CD4-positive, CD25-positive, alpha-beta regulatory T cell (primary cell): ENCODE measurements at regions not wholly inside any gene's neighbourhood (a gene's known extent, or its start where the extent isn't known, plus 50 kb on each side); places are given as distances from the start of the nearest gene placed in this dataset.

Source experiments
- ATAC-seq, 2 donors: fragments of 150-1000 bp; cut with Tn5 transposase; one replicate each; pipeline ENCODE4 v1.10.0; 2021; ENCODE audit warnings: low read depth in 2 of 2, moderate number of reproducible peaks in 2 of 2, moderate library complexity in 1 of 2
- DNase-seq, 3 donors: peaks; one replicate each; pipeline versions ENCODE4 v3.0.0 to v3.0.0-alpha.2; 2012 to 2022; ENCODE audit warnings: mixed read lengths in 1 of 3
- H3K27ac ChIP-seq: one replicate; pipeline ENCODE4 v1.7.0; 2013; ENCODE audit warnings: mild to moderate bottlenecking, low read length; ENCODE audit not compliant: insufficient read depth, poor library complexity, severe bottlenecking
- H3K27me3 ChIP-seq: one replicate; pipeline ENCODE4 v1.7.0; 2013; ENCODE audit warnings: low read length; ENCODE audit not compliant: control insufficient read depth, insufficient read depth
- H3K36me3 ChIP-seq: one replicate; pipeline ENCODE4 v1.7.0; 2013; ENCODE audit warnings: mild to moderate bottlenecking, low read length, moderate library complexity; ENCODE audit not compliant: control insufficient read depth, insufficient read depth
- H3K4me1 ChIP-seq: 2 replicates; pipeline ENCODE4 v1.7.0; 2013; ENCODE audit warnings: mild to moderate bottlenecking, low read length; ENCODE audit not compliant: insufficient read depth, control insufficient read depth, poor library complexity, severe bottlenecking
- H3K4me3 ChIP-seq: one replicate; pipeline ENCODE4 v1.7.0; 2013; ENCODE audit warnings: low read depth, mild to moderate bottlenecking, low read length, moderate library complexity
- H3K9me3 ChIP-seq, 2 experiments: 1 replicate in 1 of 2; 2 replicates in 1 of 2; pipeline ENCODE4 v1.7.0; 2013; ENCODE audit warnings: low read length in 2 of 2, mild to moderate bottlenecking in 1 of 2, moderate library complexity in 1 of 2; ENCODE audit not compliant: control insufficient read depth in 2 of 2
- H3K27ac Mint-ChIP-seq, 3 donors: one replicate each; pipeline ENCODE4 v1.8.0; 2020 to 2022; ENCODE audit warnings: mild to moderate bottlenecking in 3 of 3, mixed read lengths in 3 of 3, moderate library complexity in 2 of 3
- H3K27me3 Mint-ChIP-seq: one replicate; pipeline ENCODE4 v1.8.0; 2022; ENCODE audit warnings: mild to moderate bottlenecking, mixed read lengths
- H3K36me3 Mint-ChIP-seq: one replicate; pipeline ENCODE4 v1.8.0; 2020; ENCODE audit warnings: mixed read lengths
- H3K4me1 Mint-ChIP-seq, 4 donors: one replicate each; pipeline ENCODE4 v1.8.0; 2020 to 2022; ENCODE audit warnings: mixed read lengths in 4 of 4, mild to moderate bottlenecking in 1 of 4
- H3K4me3 Mint-ChIP-seq, 4 donors: one replicate each; pipeline ENCODE4 v1.8.0; 2020 to 2022; ENCODE audit warnings: mild to moderate bottlenecking in 4 of 4, mixed read lengths in 4 of 4, moderate library complexity in 3 of 4
- H3K9me3 Mint-ChIP-seq, 7 donors: one replicate each; pipeline ENCODE4 v1.8.0; 2020 to 2022; ENCODE audit warnings: mixed read lengths in 7 of 7, mild to moderate bottlenecking in 3 of 7, moderate library complexity in 2 of 7

GRCh38 chr10:11395581-11396310, 215.7 kb downstream of the USP6NL start:
- peaks cover 5% of the 10 kb centered on the region for H3K27me3 Mint-ChIP-seq
- H3K4me3 Mint-ChIP-seq, result no peak overlapping the region
- no peaks in the 10 kb centered on the region for H3K27me3 ChIP-seq
- no peaks in the 10 kb centered on the region for H3K36me3 ChIP-seq
- no peaks in the 10 kb centered on the region for H3K36me3 Mint-ChIP-seq
- no peak for DNase-seq
- no peak overlapping the region for H3K27ac ChIP-seq
- H3K4me3 ChIP-seq, result no peak overlapping the region
- H3K27ac Mint-ChIP-seq, result peak overlapping the region in 1 of 3 donors; percentile 60
- no peak for ATAC-seq
- peaks cover 0 to 1% (median 0%) of the 10 kb centered on the region in 7 donors for H3K9me3 Mint-ChIP-seq
- H3K4me1 ChIP-seq, result no peaks in the 10 kb centered on the region
- peaks cover 4 to 31% (median 7%) of the 10 kb centered on the region in 4 donors for H3K4me1 Mint-ChIP-seq
- H3K9me3 ChIP-seq, result no peaks in the 10 kb centered on the region

GRCh38 chr10:11395161-11395560, 216.3 kb downstream of the USP6NL start:
- DNase-seq, result no peak
- H3K27me3 ChIP-seq, result no peaks in the 10 kb centered on the region
- H3K36me3 ChIP-seq, result no peaks in the 10 kb centered on the region
- Mint-ChIP-seq H3K27ac (peak overlapping the region in 2 of 3 donors; percentile 32 to 60), H3K27me3 (peaks cover 5% of the 10 kb centered on the region), H3K36me3 (no peaks in the 10 kb centered on the region), H3K4me3 (no peak overlapping the region), H3K9me3 (peaks cover 0 to 2% (median 0%) of the 10 kb centered on the region in 7 donors), H3K4me1 (peaks cover 3 to 25% (median 5%) of the 10 kb centered on the region in 4 donors)
- H3K4me1 ChIP-seq, result no peaks in the 10 kb centered on the region
- H3K4me3 ChIP-seq, result no peak overlapping the region
- no peak overlapping the region for H3K27ac ChIP-seq
- no peak for ATAC-seq
- no peaks in the 10 kb centered on the region for H3K9me3 ChIP-seq

GRCh38 chr10:11393858-11394257, 217.6 kb downstream of the USP6NL start:
- no peak overlapping the region for H3K27ac Mint-ChIP-seq

DNA sequence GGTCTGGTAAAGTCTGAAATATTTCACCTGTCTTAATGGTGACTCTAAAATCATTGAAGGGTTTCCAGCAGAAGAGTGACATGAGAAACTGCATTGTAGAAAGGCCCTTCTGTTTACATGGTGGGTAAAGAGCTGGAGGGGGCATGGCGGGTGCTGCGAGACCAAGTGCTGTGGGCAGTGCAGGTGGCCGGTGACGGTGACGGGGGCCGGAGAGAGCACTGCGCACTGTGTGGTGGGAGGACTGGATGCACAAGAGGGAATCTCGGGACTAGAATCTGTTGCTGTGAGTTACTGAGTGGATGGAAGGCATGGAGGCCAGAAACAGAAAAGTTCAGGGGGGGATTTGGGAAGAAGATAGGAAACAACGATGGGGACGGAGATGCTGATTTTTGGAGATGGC, 218.7 kb downstream of the USP6NL start:
- no peaks in the 10 kb centered on the region for H3K9me3 ChIP-seq
- no peak overlapping the region for H3K27ac Mint-ChIP-seq

More at GRCh38 chr10:11393858-11394257, 217.6 kb downstream of the USP6NL start:
- ATAC-seq (no peak), DNase-seq (no peak)
- peaks cover 0 to 2% (median 0%) of the 10 kb centered on the region in 7 donors for H3K9me3 Mint-ChIP-seq
- no peaks in the 10 kb centered on the region for H3K36me3 Mint-ChIP-seq
- H3K27me3 Mint-ChIP-seq, result peaks cover 5% of the 10 kb centered on the region
- Histone ChIP-seq H3K4me1 (no peaks in the 10 kb centered on the region), H3K27ac (no peak overlapping the region), H3K4me3 (no peak overlapping the region), H3K27me3 (no peaks in the 10 kb centered on the region), H3K9me3 (no peaks in the 10 kb centered on the region), H3K36me3 (no peaks in the 10 kb centered on the region)
- H3K4me1 Mint-ChIP-seq, result peaks cover 0 to 14% (median 4%) of the 10 kb centered on the region in 4 donors
- no peak overlapping the region for H3K4me3 Mint-ChIP-seq

GRCh38 chr10:11388996-11389395, 222.5 kb downstream of the USP6NL start:
- Mint-ChIP-seq H3K27ac (no peak overlapping the region), H3K27me3 (peaks cover 5% of the 10 kb centered on the region), H3K4me1 (peaks cover 0 to 2% (median under 1%) of the 10 kb centered on the region in 4 donors), H3K9me3 (peaks cover 0 to 2% (median 0%) of the 10 kb centered on the region in 7 donors), H3K4me3 (no peak overlapping the region), H3K36me3 (no peaks in the 10 kb centered on the region)
- DNase-seq (no peak), ATAC-seq (no peak)
- Histone ChIP-seq H3K9me3 (no peaks in the 10 kb centered on the region), H3K4me1 (no peaks in the 10 kb centered on the region), H3K36me3 (no peaks in the 10 kb centered on the region), H3K4me3 (no peak overlapping the region), H3K27me3 (no peaks in the 10 kb centered on the region), H3K27ac (no peak overlapping the region)

More for the DNA sequence above, 218.7 kb downstream of the USP6NL start:
- H3K4me1 Mint-ChIP-seq, result peaks cover 0 to 6% (median under 1%) of the 10 kb centered on the region in 4 donors
- Histone ChIP-seq H3K36me3 (no peaks in the 10 kb centered on the region), H3K4me1 (no peaks in the 10 kb centered on the region), H3K27me3 (no peaks in the 10 kb centered on the region), H3K4me3 (no peak overlapping the region), H3K27ac (no peak overlapping the region)
- peaks cover 0 to 2% (median 0%) of the 10 kb centered on the region in 7 donors for H3K9me3 Mint-ChIP-seq
- no peak overlapping the region for H3K4me3 Mint-ChIP-seq
- ATAC-seq (no peak), DNase-seq (no peak)
- H3K36me3 Mint-ChIP-seq, result no peaks in the 10 kb centered on the region
- peaks cover 5% of the 10 kb centered on the region for H3K27me3 Mint-ChIP-seq

GRCh38 chr10:11387551-11388222, 223.8 kb downstream of the USP6NL start:
- Mint-ChIP-seq H3K9me3 (peaks cover 0 to 2% (median 0%) of the 10 kb centered on the region in 7 donors), H3K27me3 (no peaks in the 10 kb centered on the region), H3K4me3 (no peak overlapping the region), H3K36me3 (no peaks in the 10 kb centered on the region), H3K27ac (peak overlapping the region in 2 of 3 donors; percentile 27 to 56), H3K4me1 (peaks cover 0 to 2% (median under 1%) of the 10 kb centered on the region in 4 donors)
- no peaks in the 10 kb centered on the region for H3K36me3 ChIP-seq
- H3K9me3 ChIP-seq, result no peaks in the 10 kb centered on the region
- H3K4me1 ChIP-seq, result no peaks in the 10 kb centered on the region
- no peak overlapping the region for H3K4me3 ChIP-seq
- peaks cover 2% of the 10 kb centered on the region for H3K27me3 ChIP-seq
- DNase-seq (no peak), ATAC-seq (no peak)
- H3K27ac ChIP-seq, result no peak overlapping the region

GRCh38 chr10:11387044-11387443, 224.4 kb downstream of the USP6NL start:
- H3K4me1 ChIP-seq, result no peaks in the 10 kb centered on the region
- H3K9me3 ChIP-seq, result no peaks in the 10 kb centered on the region
- Mint-ChIP-seq H3K4me3 (no peak overlapping the region), H3K27me3 (no peaks in the 10 kb centered on the region), H3K27ac (peak overlapping the region in 1 of 3 donors; percentile 52), H3K4me1 (peaks cover 0 to 2% (median 0%) of the 10 kb centered on the region in 4 donors), H3K9me3 (peaks cover 0 to 2% (median 0%) of the 10 kb centered on the region in 7 donors), H3K36me3 (no peaks in the 10 kb centered on the region)
- no peak for DNase-seq
- no peak for ATAC-seq
- H3K27me3 ChIP-seq, result peaks cover 2% of the 10 kb centered on the region
- no peak overlapping the region for H3K27ac ChIP-seq
- no peak overlapping the region for H3K4me3 ChIP-seq
- H3K36me3 ChIP-seq, result no peaks in the 10 kb centered on the region
